Suppressor macrophage treated with lipopolysaccharide for 1 hour (primary cell): ENCODE measurements at regions not wholly inside any gene's neighbourhood (a gene's known extent, or its start where the extent isn't known, plus 50 kb on each side); places are given as distances from the start of the nearest gene placed in this dataset.
"Not testable (repeated sequence)": the region's sequence is repeated elsewhere in the genome, so short reads cannot be mapped to it uniquely, and the experiment has no call there.

Source experiments
- DNase-seq, 3 donors: peaks; one replicate each; pipeline ENCODE4 v3.0.0-alpha.2; 2020 to 2022

DNA sequence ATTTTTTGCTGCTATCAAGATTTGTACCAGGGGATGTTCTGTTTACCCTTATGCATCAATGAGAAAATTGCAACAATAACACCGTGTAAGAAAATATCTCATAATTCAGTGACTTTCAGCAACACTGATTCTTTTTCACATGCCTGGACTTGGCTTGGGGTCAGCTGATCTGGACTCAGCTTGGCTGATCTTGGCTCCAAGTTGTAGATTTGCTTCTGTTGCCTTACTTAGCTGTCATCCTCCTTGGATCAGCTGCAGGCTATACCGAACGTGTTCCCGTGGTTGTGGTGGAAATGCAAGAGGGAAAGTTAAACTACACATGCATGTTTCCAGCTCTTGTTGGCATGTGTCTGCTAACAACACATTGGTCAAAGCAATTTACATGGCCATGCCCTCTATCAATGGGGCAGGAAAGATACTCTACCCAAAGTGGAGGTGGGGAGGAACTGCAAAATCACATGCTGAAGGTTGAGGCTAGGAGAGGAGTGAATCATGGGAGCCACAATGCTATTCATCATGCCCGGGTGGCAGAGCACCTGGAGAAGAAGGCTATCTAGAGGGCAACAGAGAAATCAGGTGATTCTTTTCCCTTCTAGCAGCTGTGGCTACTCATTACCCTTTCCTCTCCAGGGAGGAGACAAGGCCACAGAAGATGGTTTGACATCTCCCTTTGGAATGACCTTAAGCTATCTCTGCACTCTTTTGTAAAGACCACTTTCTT, 1276.3 kb upstream of the AUTS2 start:
- DNase-seq, result no peak

DNA sequence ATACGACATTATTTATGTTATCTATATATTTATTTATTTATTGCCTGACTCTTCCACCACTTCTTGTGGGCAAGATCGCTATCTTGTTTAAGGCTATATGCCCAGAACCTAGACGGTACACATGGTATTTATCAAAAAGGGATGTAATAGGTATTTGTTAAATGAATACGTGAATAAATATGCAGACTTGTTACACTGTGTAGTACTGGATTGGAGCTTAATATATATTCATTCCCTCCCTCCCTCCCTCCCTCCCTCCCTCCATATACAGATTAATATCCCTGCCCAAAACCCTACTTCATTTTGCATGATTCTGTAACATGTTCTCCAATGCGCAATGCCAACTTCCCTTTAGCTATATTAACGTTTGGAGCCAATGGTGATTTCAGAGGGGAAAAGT, 1273.7 kb upstream of the AUTS2 start:
- DNase-seq, result no peak

DNA sequence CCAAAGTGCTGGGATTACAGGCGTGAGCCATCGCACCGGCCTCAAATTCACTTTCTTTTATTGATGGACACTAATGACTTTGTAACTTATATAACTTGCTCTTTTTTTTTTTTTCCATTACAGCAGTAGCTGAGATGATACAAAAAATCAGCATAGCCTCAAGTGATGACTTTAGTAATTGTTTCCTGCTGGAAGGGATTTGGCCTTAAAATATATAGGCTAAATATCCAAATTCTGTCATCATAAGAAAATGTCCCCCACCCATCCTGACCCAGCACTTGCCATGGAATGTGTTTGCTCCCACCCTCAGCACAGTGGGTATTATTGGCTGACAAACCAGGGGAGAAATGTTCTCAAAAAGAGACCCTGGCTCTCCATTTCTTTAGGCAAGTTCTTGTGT, 1264.1 kb upstream of the AUTS2 start:
- no peak for DNase-seq

DNA sequence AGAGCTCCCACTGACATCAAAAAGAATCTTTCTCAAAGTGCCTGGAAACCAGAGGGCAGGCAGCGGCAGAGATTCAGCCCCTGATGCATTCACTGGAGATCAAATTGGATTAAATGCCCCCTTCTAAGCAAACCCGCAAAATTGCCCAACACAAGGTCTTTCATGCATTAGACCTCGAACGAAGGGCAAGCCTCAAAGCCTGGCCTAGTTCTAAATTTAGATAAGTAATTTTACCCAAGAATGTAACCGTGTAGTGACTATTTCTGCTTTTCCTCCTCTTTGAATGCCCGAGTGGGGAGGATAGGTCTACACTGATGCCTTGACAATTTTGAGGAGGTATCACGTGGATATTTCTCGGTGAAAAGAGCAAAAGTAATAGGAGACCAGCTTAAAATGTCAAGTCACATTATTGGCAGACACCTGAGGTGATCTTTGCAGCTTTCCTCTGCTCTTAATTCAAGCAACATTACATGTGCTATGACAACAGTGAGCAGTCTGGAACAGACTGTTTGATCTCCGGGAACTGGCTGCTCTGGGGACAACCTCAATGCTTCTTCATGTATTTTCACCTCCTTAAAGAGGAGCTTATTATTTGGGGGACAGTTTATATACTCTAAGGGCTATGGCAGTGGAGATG, 1263.5 kb upstream of the AUTS2 start:
- DNase-seq, result no peak

DNA sequence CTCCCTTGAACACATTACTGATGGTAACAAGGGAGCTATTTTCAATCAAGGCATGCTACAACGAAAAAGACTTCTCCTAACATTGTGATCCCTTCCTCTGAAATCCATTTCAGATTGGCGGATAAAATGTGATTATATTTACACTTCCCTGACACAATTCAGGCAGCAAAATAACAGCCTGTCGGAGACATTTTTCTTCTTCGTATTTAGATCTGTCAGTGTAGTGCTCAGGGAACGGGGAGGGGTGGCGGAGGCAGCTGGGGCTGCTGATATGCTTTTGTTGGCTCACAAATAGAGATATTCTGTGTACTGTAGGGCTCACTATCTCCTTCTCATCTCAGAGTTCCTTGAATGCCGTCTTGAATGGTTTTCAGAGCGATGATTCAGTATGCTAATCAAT, 1261.7 kb upstream of the AUTS2 start:
- no peak for DNase-seq

DNA sequence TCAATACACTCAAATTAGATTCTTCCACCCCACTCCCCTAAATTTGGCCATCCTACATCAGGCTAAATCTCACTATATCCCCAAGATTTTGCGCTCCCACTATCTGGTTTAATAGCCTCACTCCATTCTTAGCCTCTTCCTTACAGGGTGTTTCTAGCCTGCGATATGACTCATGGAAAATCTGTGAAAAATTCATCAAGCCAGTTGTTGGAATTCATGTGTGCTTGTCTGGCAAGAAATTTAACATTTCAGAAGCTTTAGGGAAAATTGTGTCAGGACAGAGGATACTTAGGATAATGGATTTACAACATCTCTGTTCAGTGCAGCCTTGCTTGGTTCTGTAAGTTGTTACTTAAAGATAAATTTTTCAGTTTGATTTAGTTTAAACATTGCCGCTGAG, 1249.9 kb upstream of the AUTS2 start:
- no peak for DNase-seq

DNA sequence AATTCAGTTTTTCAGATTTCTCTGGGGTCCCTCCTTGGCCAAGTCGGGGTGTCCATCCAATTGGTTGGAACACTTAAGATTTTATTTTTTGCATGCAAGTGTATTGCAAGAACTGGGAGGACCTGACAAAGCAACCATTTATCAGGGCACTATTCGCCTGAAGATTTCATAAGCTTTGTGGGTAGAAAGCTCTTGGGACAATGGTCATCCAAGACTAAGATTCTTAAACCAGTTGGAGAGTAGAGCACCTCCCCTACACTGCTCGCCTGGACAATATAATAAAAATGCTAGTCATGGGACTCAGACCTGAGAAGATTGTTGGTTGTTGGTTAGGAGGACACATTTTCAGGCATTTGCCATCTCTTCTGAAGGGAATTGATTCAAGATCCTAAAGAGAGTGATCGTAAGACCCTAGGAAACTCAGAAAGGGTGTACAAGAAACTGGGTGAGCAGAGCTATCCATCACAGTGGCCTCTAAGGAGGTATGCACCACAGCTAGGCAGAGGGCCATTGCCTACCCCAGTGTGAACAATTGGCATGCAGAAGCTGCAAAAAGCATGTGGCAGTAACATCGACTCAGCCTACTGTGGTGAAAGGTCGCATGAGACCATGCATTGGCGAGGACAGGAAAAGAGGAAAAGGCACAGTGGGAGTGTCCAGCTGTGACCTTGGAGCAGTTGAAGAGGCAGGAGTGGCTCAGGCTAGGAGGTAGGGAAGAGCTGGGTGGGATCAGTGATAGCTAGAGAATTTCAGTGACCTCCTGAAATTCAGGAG, 1235.3 kb upstream of the AUTS2 start:
- DNase-seq, result no peak

DNA sequence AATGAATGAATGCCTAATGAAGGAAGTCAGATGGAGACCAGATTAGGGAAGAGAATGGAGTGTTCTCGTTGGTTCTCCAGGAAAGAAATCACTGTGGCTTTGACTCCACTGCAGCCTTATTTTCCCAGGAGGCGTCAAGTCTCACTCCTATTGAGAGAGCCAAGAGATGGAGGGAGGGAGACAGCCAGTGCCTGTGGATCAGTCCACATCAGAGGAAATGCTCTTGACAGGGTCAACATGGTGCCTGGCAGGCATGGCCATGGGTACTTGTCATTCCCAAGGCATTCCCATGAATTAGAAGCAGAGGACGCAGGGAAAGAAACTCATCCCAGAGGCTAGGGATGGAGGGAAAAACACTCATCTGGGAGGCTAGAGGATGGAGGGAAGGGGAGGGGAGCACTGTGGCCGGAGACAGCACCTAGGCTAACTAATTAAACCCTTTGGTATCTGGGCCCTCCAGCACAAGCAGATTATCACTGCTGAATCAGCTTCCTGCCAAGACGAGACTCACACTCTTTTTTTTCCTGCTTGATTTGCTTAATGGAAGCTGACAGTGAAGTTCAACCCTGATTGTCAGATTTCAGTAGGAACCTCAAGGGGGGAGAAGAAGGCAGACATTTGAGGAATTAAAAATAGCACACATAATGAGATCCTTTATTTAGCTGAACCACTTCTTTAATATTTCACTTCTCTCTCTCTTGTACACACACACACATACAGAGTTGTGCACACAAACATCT, 1233.2 kb upstream of the AUTS2 start:
- DNase-seq, result no peak

DNA sequence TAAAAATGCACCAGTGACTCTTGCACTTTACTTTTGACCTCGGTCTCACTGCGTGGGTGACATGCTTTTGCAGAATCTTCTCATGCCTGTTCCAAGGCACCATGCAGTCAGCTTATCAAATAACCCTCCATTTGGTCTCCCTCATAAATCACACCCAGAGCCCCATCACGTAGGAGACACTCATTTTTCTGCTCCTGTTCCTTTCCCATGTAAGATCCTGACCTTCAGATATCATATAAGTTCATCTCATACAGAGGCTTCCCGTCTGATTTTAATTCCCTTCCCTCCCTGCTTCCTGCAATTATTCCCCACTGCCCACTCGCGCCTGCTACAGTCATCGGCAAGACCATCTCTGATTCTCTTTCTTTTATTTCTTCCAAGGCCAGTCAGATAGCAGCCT, 1226.3 kb upstream of the AUTS2 start:
- no peak for DNase-seq

DNA sequence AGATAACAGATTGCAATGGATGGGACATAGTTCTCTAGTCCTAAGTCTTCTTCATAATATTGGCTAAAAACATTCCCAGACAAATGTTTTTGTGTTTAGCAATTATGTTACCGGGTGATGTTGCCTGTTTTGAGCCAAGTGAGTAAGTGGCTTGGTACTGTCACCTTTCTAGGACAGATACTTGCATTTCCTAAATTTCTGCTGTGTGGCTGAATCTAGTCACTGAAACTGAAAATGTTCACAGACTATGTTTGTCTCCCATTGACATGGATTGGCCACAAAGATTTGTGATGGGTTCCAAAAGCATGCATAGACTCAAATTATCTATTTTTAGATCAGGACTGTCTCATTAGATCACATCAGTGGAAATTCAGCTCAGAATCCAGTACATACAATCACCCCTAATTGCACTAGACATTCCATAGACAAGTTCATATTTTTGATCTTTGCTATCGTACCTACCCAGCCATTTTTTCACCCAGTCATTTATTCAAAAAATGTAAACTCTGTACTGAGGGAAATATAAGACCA, 1222.1 kb upstream of the AUTS2 start:
- no peak for DNase-seq

DNA sequence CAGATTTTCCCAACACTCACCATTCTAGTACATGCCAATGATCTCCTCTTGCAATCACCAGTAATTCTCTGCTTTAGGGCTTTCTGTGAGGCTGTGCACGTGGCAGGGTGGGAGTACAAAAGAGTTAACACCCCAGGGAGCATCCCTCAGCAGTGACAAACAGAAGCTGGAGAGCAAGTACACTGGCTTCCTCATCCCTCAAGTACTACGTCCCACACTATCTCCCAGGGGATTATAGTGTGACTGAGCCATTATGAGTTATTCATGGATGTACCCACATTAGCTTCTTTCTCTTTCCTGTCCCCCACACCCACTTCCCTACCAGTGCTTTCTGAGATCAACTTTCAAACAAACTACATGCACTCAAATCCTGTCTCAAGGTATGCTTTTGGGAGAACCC, 1216.5 kb upstream of the AUTS2 start:
- no peak for DNase-seq

DNA sequence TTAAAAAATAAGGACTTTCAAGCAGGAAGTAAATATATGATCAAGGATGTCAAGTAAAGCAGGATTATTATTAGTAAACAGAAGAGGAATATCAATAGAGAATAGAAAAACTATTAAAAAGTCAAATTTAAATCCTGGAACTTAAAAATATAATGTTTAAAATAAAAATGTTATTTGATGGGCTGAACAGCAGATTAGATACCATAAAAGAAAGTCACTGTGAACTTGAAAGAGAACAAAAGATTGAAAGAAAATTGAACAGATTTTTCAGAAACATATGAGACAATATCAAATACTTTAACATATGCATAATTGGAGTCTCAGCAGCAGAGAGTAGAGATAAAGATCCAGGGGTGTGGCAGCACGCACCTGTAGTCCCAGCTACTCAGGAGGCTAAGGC, 1213.7 kb upstream of the AUTS2 start:
- no peak for DNase-seq

DNA sequence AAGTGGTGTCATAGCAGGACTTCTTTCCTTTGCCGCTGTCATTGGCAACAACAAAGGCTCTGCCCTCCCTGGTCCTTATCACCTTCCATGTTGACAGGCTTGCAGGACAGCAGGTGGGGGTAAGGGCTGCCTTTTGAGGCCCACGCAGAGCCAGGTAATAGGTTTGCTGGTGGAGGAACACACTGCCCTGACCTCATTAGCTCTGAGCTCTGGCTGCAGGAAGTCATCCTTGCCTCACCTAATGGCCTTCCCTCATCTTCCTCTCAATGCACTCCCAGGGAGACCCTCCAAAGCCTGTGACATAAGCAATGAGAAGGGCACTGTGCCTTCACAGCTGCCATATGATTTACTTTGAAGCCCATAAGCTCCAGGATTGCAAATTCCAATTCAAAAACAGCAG, 1205.2 kb upstream of the AUTS2 start:
- DNase-seq, result no peak

DNA sequence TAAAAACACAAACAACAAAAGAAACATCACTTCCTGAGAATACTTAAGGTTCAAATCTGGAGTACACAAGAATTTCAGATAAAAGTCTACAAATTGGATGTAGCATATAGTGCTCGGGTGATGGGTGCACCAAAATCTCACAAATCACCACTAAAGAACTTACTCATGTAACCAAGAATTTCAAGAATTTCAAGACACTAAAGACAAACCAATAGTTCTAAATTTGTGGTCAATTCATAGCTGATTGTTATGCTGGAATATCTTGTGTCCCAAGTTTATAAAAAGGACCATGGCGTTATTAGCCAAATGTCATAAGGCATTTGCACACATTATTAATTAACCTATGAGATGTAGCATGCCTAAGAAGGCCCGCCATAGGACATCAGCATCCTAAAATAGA, 1204.1 kb upstream of the AUTS2 start:
- no peak for DNase-seq

DNA sequence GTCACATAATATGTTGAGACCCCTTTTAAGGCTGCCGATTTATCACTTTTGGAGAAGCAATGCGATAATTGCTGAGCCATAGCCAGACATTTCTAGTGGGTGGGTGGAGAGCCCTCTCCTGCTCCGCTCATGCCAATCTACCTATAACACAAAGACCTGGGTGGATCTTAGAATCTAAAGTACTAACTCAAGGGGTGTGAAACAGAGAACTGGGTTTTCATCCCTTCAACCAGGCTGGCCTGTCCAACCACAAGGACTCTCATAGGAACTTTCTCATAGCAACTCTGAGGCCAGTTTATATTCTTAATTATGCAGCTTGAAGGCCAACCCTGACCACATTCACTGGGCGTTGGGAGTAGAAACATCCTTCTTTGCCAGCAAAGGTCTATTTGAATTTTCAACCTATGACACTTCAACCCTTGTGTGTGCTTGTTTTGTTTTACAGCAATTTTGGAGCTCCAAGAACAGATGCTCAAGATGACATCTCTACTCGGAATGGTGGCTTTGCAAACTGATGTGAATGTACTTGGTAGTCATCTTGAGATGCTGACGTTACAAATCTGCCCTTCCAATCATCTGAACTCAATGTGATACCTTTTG, 1198.2 kb upstream of the AUTS2 start:
- no peak for DNase-seq

DNA sequence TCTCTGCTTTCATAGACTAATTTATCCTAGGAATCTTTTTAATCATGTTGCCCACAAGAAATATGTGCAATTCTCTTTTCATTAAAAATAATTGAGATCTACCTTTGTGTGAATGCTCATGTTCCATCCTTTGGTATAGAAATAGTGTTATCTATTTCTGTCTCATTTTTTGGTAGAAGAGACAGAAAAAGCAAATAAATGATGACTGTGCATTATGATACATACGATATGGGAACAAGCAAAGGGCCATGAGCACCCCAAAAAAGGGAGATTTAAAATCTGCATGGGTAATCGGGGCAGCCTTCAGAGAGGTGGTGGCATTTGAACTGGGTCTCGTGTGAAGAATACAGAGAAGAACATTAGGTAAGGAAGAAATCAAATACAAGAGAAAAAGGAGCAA, 1197.5 kb upstream of the AUTS2 start:
- no peak for DNase-seq

DNA sequence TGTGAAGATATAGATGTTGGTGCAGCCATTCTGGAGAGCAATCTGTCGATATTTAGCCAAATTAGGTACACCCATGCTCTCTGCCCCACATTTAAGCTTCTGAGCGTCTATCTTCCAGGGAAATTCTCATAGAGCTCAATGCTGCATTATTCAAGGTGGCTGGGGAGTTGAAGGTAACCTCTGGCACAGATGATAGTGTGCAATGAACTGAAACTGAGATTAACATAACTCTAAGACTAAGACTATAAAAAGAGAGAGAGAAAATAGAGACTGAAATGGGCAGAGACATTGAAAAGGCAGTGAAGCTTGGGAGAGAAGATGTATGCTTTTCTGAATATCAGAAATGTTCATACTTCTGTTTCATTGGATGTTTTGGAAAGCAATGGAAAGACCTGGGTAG, 1197.0 kb upstream of the AUTS2 start:
- DNase-seq, result no peak

DNA sequence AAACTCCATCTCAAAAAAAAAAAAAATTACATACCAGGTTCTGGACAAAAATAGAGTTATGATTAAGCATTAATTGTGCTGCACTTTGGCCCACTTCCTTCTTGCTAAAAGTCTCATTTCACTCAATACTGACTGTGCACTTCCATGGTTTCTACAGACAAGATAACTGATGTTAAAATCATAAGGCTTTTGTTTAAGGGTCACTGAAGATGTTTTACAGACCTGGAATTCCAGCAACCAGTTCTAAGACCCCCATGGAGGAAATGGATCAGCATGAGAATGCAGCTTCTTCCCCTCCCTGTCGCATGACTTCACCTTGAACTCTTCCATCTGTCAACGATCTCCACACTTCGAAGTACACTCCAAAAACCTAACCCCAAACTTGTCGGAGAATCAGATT, 1191.8 kb upstream of the AUTS2 start:
- DNase-seq, result no peak

DNA sequence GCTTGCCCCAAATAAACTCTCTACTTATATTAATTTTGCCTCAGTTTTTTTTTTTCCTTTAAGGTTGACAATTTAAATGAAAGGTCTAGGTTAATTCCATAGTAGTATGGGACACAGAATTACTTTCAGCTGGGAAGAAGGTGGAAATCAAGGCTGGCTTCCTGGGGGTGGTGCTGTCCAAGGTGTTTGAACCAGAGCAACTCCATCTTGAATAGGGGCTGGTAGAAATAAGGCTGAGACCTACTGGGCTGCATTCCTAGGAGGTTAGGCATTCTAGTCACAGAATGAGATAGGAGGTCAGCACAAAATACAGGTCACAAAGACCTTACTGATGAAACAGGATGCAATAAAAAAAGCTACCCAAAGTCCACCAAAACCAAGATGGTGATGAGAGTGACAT, 1190.8 kb upstream of the AUTS2 start:
- no peak for DNase-seq

DNA sequence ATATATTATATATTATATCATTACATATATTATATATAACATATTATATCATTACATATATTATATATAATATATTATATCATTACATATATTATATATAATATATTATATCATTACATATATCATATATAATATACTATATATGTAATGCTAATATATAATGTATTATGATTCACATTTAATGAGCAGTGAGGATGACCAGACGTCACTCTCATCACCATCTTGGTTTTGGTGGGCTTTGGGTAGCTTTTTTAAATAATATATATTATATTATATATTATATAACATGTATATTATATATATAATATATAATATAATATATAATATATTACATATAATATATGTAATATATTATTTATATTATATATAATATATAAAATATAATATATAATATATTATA, 1189.4 kb upstream of the AUTS2 start:
- no peak for DNase-seq

DNA sequence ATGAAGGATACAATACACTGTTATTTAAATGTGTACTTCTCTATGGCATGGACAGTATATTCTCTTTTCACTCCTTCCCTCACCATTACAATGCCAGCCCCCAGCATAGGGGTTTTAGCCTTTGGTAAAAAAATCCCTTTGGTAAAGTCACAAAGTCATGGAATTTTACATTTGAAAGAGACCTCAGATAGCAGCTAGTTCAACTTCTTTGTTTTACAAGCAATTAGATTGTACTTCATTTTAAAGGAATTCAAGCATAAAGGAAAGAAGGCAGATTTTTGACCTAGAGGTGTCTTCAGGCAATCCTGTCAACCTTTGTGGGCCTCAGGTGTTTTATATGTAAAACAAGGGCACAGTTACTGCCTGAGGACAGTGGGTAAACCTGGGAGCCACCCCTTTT, 1188.4 kb upstream of the AUTS2 start:
- no peak for DNase-seq

DNA sequence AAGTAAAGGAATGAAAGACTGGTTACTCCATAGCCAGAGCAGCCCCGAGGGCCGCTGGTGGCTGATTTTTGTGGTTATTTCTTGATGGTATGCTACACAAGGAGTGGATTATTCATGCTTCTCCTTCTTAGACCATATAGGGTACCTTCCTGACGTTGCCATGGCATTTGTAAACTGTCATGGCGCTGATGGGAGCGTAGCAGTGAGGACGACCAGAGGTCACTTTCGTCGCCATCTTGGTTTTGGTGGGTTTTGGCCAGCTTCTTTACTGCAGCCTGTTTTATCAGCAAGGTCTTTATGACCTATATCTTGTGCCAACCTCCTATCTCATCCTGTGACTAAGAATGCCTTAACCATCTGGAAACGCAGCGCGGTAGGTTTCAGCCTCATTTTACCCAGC, 1187.6 kb upstream of the AUTS2 start:
- DNase-seq, result not testable (repeated sequence)

DNA sequence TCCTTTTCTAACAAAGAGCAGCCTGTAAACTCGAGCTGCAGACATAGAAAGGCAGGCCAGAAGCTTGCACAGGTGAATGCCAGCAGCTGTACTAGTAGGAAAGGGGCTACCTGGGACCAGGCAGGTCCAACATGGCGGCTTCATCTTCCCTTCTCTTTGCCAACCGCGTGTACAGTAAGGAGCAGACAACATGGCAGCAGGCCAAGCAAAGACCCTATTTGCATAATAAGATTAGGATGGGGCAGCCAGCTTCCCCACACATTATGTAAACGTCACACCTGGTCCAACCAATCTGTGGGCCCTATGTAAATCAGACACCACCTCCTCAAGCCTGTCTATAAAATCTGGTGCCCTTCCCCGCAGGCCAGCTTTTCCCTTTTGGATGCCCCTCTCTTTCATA, 1186.5 kb upstream of the AUTS2 start:
- DNase-seq, result no peak
